ENCODE measurements at regions not wholly inside any gene's neighbourhood (a gene's known extent, or its start where the extent isn't known, plus 50 kb on each side); places are given as distances from the start of the nearest gene placed in this dataset.

GRCh38 chr15:47442371-47442770, 274.9 kb upstream of the SEMA6D start:
- Histone ChIP-seq H3K4me3 (ENCODE audit: insufficient read depth, low read length, poor library complexity, severe bottlenecking) (no peak overlapping the region), H2AFZ (ENCODE audit: low read depth, low read length, severe bottlenecking) (no peak overlapping the region), H3K9ac (ENCODE audit: low read length) (no peak overlapping the region), H4K20me1 (ENCODE audit: low read depth, low read length) (no peaks in the 10 kb centered on the region), H3K27me3 (ENCODE audit: low read length) (no peaks in the 10 kb centered on the region), H3K79me2 (ENCODE audit: insufficient read depth, low read length) (no peaks in the 10 kb centered on the region), H3K4me2 (ENCODE audit: low read depth, low read length, poor library complexity, severe bottlenecking) (no peak overlapping the region), H3K27ac (ENCODE audit: low read depth, low read length) (no peak overlapping the region), H3K9me3 (ENCODE audit: insufficient read depth, low read length) (no peaks in the 10 kb centered on the region), H3K9me2 (replicated peaks; ENCODE audit: insufficient read depth, low read length) (no peaks in the 10 kb centered on the region), H3F3A (ENCODE audit: insufficient read depth) (no peaks in the 10 kb centered on the region), H3K36me3 (ENCODE audit: low read length) (no peaks in the 10 kb centered on the region)
- TF ChIP-seq CTCF (IDR thresholded peaks at IDR 0.05; ENCODE audit: insufficient read depth, low read length, poor library complexity, severe bottlenecking) (no peak), EZH2phosphoT487 (conservative IDR thresholded peaks at IDR 0.05; ENCODE audit: low read length) (no peak)

GRCh38 chr15:47443839-47444238, 273.5 kb upstream of the SEMA6D start:
- no peak overlapping the region for H3K4me2 ChIP-seq (ENCODE audit: low read depth, low read length, poor library complexity, severe bottlenecking)
- no peak overlapping the region for H3K27ac ChIP-seq (ENCODE audit: low read depth, low read length)
- H3F3A ChIP-seq (ENCODE audit: insufficient read depth), result no peaks in the 10 kb centered on the region
- no peaks in the 10 kb centered on the region for H4K20me1 ChIP-seq (ENCODE audit: low read depth, low read length)
- no peaks in the 10 kb centered on the region for H3K27me3 ChIP-seq (ENCODE audit: low read length)
- H3K9ac ChIP-seq (ENCODE audit: low read length), result no peak overlapping the region
- H2AFZ ChIP-seq (ENCODE audit: low read depth, low read length, severe bottlenecking), result no peak overlapping the region
- no peak overlapping the region for H3K4me3 ChIP-seq (ENCODE audit: insufficient read depth, low read length, poor library complexity, severe bottlenecking)
- no peaks in the 10 kb centered on the region for H3K79me2 ChIP-seq (ENCODE audit: insufficient read depth, low read length)
- no peaks in the 10 kb centered on the region for H3K36me3 ChIP-seq (ENCODE audit: low read length)
- no peaks in the 10 kb centered on the region for H3K9me3 ChIP-seq (ENCODE audit: insufficient read depth, low read length)
- no peaks in the 10 kb centered on the region for H3K9me2 ChIP-seq (replicated peaks; ENCODE audit: insufficient read depth, low read length)
- TF ChIP-seq CTCF (IDR thresholded peaks at IDR 0.05; ENCODE audit: insufficient read depth, low read length, poor library complexity, severe bottlenecking) (no peak), EZH2phosphoT487 (conservative IDR thresholded peaks at IDR 0.05; ENCODE audit: low read length) (no peak)

GRCh38 chr15:47445723-47446392, 271.4 kb upstream of the SEMA6D start:
- H3K27ac ChIP-seq (ENCODE audit: low read depth, low read length), result no peak overlapping the region
- no peaks in the 10 kb centered on the region for H4K20me1 ChIP-seq (ENCODE audit: low read depth, low read length)
- H3K27me3 ChIP-seq (ENCODE audit: low read length), result no peaks in the 10 kb centered on the region
- no peak overlapping the region for H2AFZ ChIP-seq (ENCODE audit: low read depth, low read length, severe bottlenecking)
- TF ChIP-seq EZH2phosphoT487 (conservative IDR thresholded peaks at IDR 0.05; ENCODE audit: low read length) (no peak), CTCF (IDR thresholded peaks at IDR 0.05; ENCODE audit: insufficient read depth, low read length, poor library complexity, severe bottlenecking) (no peak)
- H3K9me2 ChIP-seq (replicated peaks; ENCODE audit: insufficient read depth, low read length), result no peaks in the 10 kb centered on the region
- no peak overlapping the region for H3K9ac ChIP-seq (ENCODE audit: low read length)
- H3K4me3 ChIP-seq (ENCODE audit: insufficient read depth, low read length, poor library complexity, severe bottlenecking), result no peak overlapping the region
- H3F3A ChIP-seq (ENCODE audit: insufficient read depth), result no peaks in the 10 kb centered on the region
- H3K79me2 ChIP-seq (ENCODE audit: insufficient read depth, low read length), result no peaks in the 10 kb centered on the region
- H3K9me3 ChIP-seq (ENCODE audit: insufficient read depth, low read length), result no peaks in the 10 kb centered on the region
- no peaks in the 10 kb centered on the region for H3K36me3 ChIP-seq (ENCODE audit: low read length)
- no peak overlapping the region for H3K4me2 ChIP-seq (ENCODE audit: low read depth, low read length, poor library complexity, severe bottlenecking)

Data from SU-DHL-6 (cell line).